ENCODE measurements at regions not wholly inside any gene's neighbourhood (a gene's known extent, or its start where the extent isn't known, plus 50 kb on each side); places are given as distances from the start of the nearest gene placed in this dataset.
"Not testable (repeated sequence)": the region's sequence is repeated elsewhere in the genome, so short reads cannot be mapped to it uniquely, and the experiment has no call there.

DNA sequence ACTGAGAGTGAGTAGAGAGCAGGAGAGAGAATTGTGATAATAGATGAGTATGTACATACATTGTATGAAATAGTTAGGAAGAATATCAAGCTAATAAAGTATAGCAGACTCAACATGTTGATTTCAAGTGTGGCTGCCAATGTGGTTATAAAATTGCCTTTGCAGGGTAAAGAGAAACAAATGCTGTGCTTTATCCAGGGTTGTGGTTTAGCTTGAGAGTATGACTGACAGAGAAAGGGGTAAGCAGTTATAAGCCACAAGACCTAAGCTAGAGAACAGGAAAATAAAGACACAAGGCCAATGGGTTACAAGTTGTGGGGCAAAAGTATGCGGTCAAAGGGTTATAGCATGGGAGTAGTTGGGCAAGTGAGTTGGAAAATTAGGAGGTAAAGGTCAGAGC, 1217.5 kb downstream of the DIAPH3 start:
- no peak for DNase-seq

DNA sequence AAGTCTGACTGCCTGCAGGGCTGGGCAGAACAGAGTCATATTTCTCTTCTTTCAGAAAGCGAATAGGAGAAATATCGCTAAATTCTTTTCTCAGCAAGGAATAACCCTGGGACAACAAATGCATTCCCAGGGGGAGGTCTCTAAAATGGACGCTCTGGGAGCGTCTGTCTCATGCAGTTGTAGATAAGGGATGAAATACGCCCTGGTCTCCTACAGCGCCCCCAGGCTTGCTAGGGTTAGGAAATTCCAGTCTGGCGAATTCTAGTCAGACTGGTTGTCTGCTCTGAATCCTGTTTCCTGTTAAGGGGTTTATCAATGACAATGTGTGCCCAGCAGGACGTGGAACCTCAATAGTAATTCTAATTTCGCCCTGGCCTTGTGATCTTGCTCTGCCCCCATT, 1214.1 kb downstream of the DIAPH3 start:
- DNase-seq = no peak

DNA sequence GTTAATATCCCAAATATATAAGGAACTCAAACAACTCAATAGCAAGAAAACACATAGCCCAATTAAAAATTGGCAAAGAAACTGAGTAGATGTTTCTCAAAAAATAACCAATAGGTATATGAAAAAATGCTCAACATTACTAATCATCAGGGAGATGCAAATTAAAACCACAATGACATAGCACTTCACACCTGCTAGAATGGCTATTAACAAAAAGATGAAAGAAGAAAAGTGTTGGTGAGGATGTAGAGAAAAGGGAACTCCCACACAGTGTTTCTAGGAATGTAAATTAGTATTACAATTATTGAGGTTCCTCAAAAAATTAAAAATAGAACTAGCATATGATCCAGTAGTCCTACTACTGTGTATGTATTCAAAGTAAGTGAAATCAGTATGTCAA, 1212.8 kb downstream of the DIAPH3 start:
- DNase-seq = no peak

DNA sequence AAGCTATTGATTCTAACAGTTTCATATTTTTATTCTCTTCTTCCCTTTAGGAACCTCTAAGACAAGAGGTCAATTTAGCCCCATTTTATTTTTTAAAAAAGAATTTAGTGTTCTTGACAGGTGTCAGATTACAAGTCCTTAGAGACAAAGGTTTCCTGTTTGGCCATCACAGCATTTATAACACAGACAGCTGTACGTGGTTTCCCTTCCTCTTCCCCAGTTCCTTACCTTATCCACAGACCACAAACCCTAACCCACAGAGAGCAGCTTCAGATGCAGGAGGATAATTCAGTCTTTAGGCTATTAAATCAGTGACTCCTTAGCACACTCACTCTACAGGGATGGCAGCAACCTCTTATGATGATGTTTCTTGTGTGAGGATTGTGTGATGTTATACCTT, 1210.1 kb downstream of the DIAPH3 start:
- peak; percentile 4 for DNase-seq

DNA sequence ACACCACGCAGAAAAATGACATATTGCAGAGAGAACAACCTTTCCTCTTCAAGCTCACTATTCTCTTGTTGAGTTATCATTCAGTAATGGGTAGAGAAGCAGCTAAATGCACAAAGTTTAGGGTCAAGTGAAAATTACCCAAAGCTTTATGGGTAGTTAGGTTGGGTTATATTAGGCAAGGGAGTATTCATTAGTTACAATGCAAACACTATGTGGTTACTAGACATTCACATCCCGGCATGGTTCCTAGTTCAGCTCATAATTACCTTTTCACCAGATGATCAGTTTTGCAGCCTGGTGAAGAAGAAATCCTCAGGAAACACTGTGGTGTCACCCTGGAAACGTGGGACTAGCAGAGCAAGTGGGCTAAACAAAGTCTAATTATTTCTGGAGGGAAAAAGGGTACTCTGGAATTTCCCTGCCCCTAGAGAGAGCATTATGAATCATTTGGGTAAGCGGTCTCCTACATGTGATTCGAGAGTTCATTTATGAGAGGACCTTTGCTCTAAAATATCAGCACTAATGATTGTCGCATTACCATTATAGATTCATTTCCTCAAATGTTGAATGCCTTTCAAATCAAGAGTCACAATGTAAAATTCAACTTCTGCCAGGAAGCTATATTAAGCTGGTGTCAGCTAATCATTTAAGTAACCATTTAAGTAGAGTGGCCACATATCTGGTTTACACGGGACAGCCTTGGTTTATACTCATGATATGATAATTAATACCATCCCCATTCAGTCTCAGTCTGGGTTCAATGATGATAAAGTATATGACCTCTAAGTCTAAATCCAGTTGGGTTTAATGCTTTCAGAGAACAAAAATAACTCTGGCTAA, 1208.0 kb downstream of the DIAPH3 start:
- no peak for DNase-seq

DNA sequence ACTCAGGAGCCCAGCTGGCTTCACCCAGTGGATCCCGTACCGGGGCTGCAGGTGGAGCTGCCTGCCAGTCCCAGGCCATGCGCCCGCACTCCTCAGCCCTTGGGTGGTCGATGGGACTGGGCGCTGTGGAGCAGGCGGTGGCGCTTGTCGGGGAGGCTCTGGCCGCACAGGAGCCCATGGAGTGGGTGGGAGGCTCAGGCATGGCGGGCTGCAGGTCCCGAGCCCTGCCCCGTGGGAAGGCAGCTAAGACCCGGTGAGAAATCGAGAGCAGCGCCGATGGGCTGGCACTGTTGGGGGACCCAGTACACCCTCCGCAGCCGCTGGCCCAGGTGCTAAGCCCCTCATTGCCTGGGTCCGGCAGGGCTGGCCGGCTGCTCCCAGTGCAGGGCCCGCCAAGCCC, 1205.6 kb downstream of the DIAPH3 start:
- DNase-seq = not testable (repeated sequence)

DNA sequence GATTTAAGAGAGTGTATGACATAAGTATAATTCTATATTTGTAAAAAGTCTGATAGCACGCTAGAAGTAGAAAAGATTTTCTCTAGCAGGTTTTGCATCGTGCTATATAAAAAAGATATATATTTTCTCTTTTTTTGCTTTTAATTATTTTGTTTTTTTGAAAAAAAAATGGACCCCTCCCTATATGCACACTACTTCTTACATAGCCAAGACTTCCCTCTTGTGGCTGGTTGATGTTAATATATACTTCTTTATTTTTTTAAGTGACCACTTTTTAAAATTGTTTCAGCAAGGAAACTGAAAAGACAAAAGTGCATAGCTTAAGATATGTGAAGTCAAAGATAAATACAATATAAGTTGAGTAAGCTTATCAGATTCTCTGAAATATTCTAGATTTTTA, 1202.8 kb downstream of the DIAPH3 start:
- peak; percentile 50 for DNase-seq

DNA sequence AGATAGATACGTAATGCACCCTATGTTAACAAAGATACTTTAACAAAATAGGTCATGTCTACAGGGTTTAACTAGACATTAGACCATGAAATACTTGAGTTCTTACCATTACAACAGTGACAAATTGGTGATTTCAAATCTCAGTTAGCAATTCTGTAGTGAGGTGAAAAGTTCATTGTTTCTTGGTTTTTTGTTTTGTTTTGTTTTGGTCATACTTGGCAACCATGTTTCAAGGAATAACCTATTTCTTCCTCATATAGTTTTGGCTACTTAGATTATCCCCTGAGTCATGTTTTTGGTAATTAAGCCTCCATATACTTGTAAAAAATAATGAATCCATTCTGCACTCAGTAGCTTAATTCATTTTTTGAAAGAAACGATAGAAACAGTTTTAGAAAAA, 1200.4 kb downstream of the DIAPH3 start:
- DNase-seq = no peak

DNA sequence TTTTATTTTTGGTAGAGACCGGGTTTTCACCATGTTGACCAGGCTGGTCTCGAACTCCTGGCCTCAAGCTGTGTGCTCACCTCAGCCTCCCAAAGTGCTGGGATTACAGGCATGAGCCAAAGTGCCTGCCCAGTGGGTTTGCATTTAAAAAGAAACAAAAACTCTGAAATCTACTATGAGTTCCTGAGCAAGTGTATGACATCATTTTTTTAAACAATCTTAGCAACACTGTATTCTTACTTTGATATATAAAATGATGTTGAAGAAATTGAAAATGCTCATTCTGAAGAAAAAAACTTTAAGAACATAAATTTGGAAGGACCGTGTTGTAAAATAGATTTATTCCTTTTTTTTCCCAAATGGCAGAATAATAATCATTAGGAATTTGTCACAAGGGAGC, 1199.7 kb downstream of the DIAPH3 start:
- no peak for DNase-seq

DNA sequence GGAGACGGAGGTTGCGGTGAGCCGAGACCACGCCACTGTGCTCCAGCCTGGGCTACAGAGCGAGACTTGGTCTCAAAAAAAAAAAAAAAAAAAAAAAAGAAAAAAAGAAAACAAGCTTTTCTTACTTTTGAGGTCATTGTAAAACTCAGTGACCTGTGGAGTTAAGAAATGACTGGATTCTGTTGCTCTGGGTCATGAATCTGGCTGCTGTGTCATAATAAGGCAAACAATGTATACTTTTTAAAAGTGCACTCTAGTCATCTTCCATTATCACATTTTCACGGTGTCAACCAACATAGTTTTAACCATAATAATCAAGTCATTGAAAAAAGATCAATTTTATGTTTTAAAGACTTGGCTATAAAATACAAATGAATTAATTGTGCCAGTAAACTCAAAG, 1186.6 kb downstream of the DIAPH3 start:
- DNase-seq = no peak

DNA sequence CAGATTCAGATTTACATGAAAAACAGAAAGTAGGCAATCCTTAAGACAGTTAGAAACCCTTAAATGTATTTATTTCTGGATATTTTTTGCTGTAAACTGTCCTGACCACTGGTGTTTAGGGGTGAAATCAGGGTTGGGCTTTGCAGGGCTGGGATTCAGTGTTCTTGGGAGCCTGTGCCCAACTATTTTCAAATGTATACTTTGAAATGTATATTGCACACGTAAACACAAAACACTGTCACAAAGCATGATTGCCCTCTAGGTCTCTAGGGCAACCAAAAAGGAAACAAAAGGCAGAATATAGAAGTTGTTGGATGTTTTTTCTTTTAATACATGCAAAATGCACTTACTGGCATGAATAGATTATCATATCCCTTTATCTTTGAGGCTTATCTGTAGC, 1185.4 kb downstream of the DIAPH3 start:
- no peak for DNase-seq

DNA sequence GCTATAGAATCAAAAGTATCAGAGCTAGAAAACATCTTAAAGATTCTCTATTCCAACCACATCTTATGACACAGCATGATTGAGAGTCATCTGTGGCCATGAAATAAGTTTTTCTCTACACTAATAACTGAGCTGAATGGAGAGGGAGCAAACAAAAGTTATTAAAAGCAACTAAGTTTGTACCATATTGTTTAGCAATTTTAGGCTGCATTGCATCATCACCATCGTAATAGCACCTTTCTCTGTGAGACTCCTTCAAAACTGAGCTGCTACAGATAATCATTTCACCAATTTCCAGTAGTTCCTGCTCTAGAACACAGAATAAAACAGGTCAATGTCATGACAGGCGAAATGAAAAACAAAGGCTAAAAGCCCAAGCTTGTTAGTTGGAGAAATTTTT, 1183.9 kb downstream of the DIAPH3 start:
- DNase-seq = no peak

DNA sequence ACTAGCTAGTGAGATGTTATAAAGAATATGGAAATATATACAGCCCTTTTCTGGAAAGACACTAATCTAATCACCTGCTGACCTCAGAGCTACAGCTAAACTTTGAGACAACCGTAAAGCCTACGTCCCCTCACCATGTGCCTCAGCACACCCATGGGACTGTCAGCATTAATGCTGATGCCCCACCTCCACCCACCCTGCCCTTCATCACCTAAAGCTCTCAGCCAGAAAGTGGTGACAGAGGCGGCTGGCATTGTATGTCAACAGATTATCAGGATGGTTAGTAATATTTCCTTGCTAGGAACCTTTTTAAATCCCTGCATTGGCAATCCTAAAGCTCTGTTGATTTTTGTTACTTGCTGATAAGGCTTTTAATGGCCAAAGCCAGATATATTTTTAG, 1177.9 kb downstream of the DIAPH3 start:
- no peak for DNase-seq

DNA sequence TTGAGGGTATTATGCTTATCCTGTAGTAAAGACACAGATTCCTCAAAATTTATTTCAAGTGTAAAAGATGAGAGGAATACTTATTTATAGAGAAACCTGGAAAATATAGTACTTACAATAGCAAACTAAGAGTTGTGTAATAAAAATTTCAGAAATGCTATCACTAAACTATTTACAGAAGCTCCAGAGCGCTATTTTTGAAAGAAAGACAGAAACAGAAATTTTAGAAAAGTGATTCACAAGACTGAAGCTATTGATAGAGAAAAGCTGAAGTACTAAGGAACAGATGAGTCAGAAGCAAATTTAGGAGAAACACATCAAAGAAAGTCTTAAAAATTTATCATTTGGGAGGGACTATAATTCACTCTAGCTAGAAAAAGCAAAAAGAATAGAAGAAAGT, 1174.2 kb downstream of the DIAPH3 start:
- DNase-seq = no peak

DNA sequence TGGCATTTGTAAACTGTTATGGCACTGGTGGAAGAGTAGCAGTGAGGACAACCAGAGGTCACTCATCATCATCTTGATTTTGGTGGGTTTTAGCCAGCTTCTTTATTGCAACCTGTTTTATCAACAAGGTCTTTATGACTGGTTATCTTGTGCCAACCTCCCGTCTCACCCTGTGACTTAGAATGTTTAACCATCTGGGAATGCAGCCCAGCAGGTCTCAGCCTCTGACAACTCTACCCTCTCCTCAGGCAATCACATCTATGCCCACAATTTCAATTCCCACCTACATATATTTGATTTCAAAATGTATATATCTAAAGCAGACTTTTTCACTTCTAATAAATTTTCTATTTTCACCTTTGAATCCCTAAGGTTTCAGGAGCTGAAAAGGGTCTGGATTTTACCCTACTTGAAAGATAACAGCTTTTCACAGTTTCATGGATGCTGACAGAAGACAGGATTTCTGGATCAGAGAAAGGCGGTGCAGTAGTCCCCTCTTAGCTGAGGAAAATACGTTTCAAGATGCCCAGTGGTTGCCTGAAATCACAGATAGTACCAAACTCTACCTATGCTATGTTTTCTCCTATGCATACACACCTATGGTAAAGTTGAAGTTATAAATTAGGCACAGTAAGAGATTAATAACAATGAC, 1171.8 kb downstream of the DIAPH3 start:
- DNase-seq = no peak

DNA sequence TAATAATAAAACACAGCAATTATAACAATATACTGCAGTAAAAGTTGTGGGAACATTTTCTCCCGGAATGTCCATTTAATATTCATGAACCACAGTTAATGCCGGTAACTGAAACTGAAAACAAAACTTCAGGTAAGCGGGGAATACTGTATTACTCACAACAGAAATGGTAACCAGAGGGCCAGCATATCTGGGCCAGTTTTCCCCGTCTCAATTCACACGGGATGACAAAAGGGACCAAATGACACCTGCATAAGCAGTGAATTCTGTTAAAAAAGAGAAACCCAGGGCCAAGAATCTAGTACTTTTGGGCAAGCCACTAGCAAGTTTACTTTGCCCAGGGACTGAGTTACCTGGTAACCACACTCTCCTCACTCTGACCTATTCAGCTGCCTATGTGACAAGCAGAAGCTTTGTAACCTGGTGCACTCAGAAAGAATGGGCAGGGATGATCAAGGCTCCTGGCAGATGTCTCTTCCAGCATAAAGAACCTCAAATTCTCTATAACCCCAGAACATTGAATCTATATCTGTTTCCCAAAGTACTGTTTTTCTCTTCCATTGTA, 1171.2 kb downstream of the DIAPH3 start:
- no peak for DNase-seq

DNA sequence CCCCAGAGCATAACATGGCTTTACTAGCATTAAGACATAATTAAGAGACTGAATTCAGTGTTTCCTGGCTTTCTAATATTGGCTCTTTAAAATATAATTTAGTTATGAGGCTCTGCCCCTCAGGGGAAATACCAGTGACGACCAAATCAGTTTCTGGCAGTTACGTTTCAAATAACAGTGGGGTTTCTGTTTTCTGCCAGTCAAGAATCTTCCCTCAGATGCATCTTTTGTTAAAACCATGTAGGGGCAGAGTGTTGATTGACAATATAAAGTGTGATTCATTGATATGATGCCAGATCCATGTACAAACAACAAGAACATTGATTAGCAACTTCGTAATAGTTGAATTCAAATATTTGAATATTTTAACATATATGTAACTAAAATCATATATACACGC, 1169.7 kb downstream of the DIAPH3 start:
- no peak for DNase-seq

DNA sequence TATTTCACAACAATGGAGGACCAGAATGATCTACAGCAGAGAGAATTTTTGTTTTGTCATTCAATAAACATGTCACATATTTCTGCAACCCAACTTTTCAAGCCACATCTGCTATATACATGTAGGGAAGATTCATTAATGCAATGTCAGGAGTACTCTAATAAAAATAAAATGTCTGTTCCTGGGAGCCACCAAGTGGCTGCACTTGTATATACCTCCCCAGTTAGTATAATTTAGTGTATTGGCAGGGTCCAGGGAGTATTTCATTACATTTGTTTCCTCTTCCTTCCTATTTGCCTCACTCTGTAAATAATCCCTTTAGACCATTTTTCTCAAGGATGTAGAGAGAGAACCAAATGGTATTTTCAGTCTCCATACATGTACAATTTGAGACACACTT, 1169.0 kb downstream of the DIAPH3 start:
- DNase-seq = peak; percentile 16

DNA sequence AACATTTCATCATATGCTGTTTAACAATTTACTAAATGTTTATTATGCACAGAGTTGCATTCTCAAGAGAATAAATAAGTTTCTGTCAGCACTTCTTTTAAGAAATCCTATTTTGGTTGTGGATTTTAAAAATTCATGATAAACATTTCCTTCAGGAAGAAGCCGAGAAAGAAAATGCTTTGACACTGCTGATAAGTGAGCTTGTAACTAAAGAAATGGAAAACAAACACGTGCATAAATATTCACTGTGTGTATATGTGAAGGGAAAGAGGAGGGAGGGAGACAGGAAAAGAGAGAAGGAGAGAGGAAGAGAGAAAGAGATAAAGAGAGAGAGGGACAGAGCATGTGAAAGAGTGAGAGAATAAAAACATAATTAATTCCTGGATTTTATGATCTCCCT, 1165.0 kb downstream of the DIAPH3 start:
- no peak for DNase-seq

DNA sequence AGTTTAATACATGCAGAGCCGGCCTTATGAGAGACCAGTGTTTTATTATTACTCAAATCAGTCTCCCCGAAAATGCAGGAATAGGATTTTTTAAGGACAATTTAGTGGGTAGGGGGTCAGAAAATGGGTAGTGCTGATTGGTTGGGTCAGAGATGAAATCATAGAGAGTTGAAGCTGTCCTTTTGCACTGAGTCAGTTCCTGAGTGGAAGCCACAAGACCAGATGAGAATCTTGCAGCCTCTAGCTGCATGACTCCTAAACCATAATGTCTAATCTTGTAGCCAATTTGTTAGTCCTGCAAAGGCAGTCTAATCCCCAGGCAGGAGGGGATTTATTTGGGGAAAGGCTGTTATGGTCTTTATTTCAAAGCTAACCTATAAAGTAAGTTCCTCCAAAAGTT, 1163.9 kb downstream of the DIAPH3 start:
- DNase-seq = no peak

DNA sequence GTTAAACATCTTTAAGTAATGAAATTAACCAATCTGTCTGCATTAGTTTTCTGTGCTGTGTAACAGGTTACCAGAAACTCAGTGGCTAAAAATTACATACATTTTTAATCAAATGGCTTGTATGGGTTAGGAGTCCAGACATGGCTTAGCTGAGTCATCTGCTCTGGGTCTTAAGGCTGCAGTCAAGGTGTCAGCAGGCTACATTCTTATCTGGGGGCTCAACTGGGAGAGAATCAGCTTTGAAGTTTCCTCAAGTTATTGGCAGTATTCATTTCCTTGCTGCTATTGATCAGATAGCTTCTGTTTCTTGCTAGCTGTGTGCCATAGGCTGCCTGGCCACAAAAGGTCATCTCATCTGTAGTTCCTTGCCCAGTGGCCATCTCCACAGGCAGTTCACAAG, 1163.0 kb downstream of the DIAPH3 start:
- DNase-seq = no peak

DNA sequence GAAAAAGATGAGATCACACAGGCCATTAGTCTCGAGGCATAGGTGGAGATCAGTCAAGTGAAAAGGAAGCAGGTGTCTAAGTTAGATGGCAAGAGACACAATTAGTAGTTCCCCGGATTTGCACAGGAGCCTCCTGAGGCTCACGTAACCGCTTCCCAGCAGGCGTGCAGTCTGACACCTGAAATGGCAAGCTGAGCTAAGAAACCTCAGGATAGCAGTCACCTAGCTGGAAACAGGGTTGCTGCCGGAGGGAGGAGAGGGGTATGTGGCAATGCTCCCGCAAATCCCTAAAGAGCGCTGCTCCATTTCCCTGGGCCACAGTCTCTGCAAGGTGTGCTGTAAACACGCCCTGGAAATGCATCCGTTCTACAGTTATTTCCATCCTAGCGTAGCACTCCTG, 1151.0 kb downstream of the DIAPH3 start:
- peak; percentile 99 for DNase-seq

DNA sequence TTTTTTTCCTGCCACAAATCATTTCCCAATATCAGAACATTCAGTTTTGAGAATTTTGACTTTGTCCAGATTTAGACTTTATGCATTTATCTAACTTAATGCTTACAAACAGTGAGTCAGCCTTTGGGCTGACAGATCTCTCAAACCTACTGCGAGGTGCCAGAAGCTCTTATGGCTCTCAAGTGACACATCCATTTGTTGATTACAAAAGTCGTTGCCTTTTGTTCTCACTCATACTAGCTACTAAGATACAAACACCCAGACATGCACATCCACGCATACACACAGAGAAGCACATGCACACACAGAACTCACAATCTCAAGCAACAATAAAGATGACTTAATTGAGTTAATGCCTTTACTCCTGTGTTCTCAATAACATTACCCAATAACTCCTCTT, 1147.5 kb downstream of the DIAPH3 start:
- no peak for DNase-seq

DNA sequence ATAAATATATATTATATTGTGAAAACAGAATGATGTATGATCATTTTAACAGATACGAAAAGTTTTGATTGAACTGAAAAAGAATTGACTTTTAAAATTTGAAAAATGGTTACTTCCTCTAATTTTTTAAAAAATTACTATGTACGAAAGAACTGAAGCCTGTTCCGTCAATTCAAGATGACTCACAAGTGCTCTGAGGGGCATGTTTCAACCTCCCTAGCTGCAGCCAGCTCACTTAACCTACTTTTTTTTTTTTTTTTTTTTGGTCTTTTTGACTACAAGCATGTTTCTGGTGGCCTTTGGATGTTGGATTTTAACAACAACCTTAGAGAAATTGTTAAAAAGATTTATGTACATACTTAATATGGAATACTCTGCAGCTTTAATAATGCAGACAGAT, 1139.3 kb downstream of the DIAPH3 start:
- DNase-seq = no peak

DNA sequence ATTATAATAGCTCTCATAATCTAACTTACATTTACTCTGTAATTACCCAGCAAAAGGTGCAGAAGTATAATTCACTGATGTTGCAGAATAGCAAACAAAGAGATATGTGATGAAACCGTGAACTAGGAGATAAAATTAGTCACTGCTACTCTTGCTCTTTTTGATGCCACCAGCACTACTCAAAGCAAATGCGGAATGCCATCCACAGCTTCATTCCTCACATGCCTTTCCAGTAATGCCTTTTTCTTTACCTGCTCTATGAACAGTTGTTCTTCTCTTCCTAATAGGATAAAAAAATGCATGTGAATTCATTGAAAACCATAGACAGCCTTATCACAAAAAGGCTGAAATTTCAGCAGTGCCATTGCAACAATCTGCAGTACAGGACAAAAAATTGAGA, 1129.5 kb downstream of the DIAPH3 start:
- no peak for DNase-seq

All from NCI-H2171 treated with DMSO at 0.1 percent for 48 hours (cell line).